ENCODE measurements at regions not wholly inside any gene's neighbourhood (a gene's known extent, or its start where the extent isn't known, plus 50 kb on each side); places are given as distances from the start of the nearest gene placed in this dataset.

DNA sequence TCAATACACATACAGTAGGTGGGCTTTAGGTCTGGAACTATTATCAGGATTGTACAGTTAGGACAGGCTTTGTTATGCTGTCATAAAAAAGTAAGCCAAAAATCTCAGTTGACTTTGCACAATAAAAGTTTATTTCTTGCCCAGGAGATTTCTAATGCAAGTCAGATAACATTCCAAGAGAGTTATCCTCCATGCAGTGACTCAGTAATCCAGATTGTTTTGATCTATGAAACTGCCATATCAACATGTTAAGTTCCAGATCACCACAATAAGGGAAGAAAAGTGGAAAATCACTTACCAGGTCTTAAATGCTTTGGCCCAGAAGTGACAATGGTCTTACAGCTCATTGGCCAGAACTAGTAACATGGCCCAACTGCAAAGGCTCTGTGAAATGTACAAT lies 636.2 kb upstream of the KLF12 start:
- Histone ChIP-seq H2AK5ac (ENCODE audit: low read depth, low read length) (no peak overlapping the region), H2BK5ac (ENCODE audit: low read depth, low read length) (no peak overlapping the region), H3K27ac (ENCODE audit: low read depth, low read length) (no peak overlapping the region), H3K4ac (replicated peaks; ENCODE audit: insufficient read length, low read depth, low read length) (no peak overlapping the region), H3K79me1 (ENCODE audit: low read depth, low read length) (no peaks in the 10 kb centered on the region), H3K23me2 (ENCODE audit: low read depth, low read length) (no peaks in the 10 kb centered on the region), H2BK15ac (ENCODE audit: low read length) (no peak overlapping the region), H4K8ac (ENCODE audit: extremely low read depth, insufficient read depth, low read length) (no peak overlapping the region), H4K91ac (replicated peaks; ENCODE audit: insufficient read length, low read length) (no peak overlapping the region), H3K9me3 (ENCODE audit: insufficient read depth in 2 of 2, low read depth in 1 of 2, low read length in 1 of 2) (no peaks in the 10 kb centered on the region), H3K14ac (ENCODE audit: insufficient read length) (no peak overlapping the region), H3K4me1 (replicated peaks in 1 of 4; ENCODE audit: control insufficient read depth in 3 of 4, insufficient read depth in 4 of 4, low read length in 3 of 4) (peaks cover 0 to 4% (median 0%) of the 10 kb centered on the region in 4 experiments; a peak in 1 of 7 replicates), H3K4me2 (ENCODE audit: insufficient read depth in 1 of 2, low read depth in 2 of 2, low read length in 2 of 2) (no peak overlapping the region), H3K36me3 (ENCODE audit: control insufficient read depth in 2 of 4, insufficient read depth in 4 of 4, low read length in 3 of 4) (no peaks in the 10 kb centered on the region; a peak in 1 of 8 replicates), H3K18ac (ENCODE audit: extremely low read depth, low read length) (no peak overlapping the region), H3K23ac (ENCODE audit: insufficient read length) (no peak overlapping the region), H3K4me3 (ENCODE audit: extremely low read depth in 1 of 4, insufficient read depth in 2 of 4, low read depth in 3 of 4, low read length in 4 of 4) (no peak overlapping the region), H3K27me3 (replicated peaks in 1 of 4; ENCODE audit: control insufficient read depth in 3 of 4, extremely low read depth in 1 of 4, insufficient read depth in 3 of 4, low read length in 3 of 4) (no peaks in the 10 kb centered on the region), H2BK20ac (ENCODE audit: low read length) (no peak overlapping the region), H4K5ac (ENCODE audit: insufficient read length, low read depth, low read length) (no peak overlapping the region), H3K79me2 (ENCODE audit: control insufficient read depth in 1 of 2, insufficient read depth in 2 of 2, low read length in 2 of 2) (no peaks in the 10 kb centered on the region), H3K56ac (replicated peaks; ENCODE audit: insufficient read length, low read depth, low read length) (no peak overlapping the region), H2AFZ (ENCODE audit: low read length) (no peak overlapping the region), H2BK12ac (ENCODE audit: low read depth, low read length) (no peak overlapping the region), H4K20me1 (replicated peaks in 1 of 2; ENCODE audit: control insufficient read depth in 1 of 2, insufficient read depth in 2 of 2, low read length in 2 of 2) (no peaks in the 10 kb centered on the region), H3K9ac (replicated peaks in 1 of 4; ENCODE audit: extremely low read depth in 1 of 4, low read depth in 3 of 4, low read length in 3 of 4) (no peak overlapping the region), H2BK120ac (replicated peaks; ENCODE audit: low read depth, low read length) (no peak overlapping the region)
- ChIA-PET CTCF (ENCODE audit: partially characterized antibody) (no interaction called here), POLR2A (ENCODE audit: partially characterized antibody) (no interaction called here)
- no peak for FAIRE-seq
- no peak for DNase-seq (ENCODE audit: low read depth in 1 of 2, low spot score in 2 of 2)
- TF ChIP-seq PHF8 (conservative IDR thresholded peaks at IDR 0.05; ENCODE audit: low read depth, low read length) = no peak
- TF ChIP-seq, protein P1, sequence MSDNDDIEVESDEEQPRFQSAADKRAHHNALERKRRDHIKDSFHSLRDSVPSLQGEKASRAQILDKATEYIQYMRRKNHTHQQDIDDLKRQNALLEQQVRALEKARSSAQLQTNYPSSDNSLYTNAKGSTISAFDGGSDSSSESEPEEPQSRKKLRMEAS (IDR thresholded peaks at IDR 0.05) = no peak
- no peak for TF ChIP-seq POU5F1 (IDR thresholded peaks at IDR 0.05; ENCODE audit: low read depth, low read length)
- no peak for TF ChIP-seq SP2 (IDR thresholded peaks at IDR 0.05; ENCODE audit: low read length)
- TF ChIP-seq JUND (IDR thresholded peaks at IDR 0.05; ENCODE audit: low read length) = no peak
- TF ChIP-seq CTBP2 (IDR thresholded peaks at IDR 0.05; ENCODE audit: borderline replicate concordance, insufficient read depth, insufficient read length, low read length) = no peak
- no peak for TF ChIP-seq GTF2F1 (IDR thresholded peaks at IDR 0.05; ENCODE audit: borderline replicate concordance, low read depth, low read length)
- TF ChIP-seq, protein P2, sequence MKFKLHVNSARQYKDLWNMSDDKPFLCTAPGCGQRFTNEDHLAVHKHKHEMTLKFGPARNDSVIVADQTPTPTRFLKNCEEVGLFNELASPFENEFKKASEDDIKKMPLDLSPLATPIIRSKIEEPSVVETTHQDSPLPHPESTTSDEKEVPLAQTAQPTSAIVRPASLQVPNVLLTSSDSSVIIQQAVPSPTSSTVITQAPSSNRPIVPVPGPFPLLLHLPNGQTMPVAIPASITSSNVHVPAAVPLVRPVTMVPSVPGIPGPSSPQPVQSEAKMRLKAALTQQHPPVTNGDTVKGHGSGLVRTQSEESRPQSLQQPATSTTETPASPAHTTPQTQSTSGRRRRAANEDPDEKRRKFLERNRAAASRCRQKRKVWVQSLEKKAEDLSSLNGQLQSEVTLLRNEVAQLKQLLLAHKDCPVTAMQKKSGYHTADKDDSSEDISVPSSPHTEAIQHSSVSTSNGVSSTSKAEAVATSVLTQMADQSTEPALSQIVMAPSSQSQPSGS (IDR thresholded peaks at IDR 0.05; ENCODE audit: low read length) = no peak
- no peak for TF ChIP-seq ASH2L (IDR thresholded peaks at IDR 0.05; ENCODE audit: low read length)
- TF ChIP-seq RBBP5 (IDR thresholded peaks at IDR 0.05; ENCODE audit: borderline replicate concordance, low read depth, low read length) = no peak
- no peak for TF ChIP-seq CHD2 (IDR thresholded peaks at IDR 0.05; ENCODE audit: low read length)
- TF ChIP-seq EP300 (IDR thresholded peaks at IDR 0.05; ENCODE audit: borderline replicate concordance in 1 of 2, low read depth in 2 of 2, low read length in 2 of 2) = no peak
- TF ChIP-seq CHD1 (IDR thresholded peaks at IDR 0.05; ENCODE audit: low read depth, low read length) = no peak
- TF ChIP-seq, protein P3, sequence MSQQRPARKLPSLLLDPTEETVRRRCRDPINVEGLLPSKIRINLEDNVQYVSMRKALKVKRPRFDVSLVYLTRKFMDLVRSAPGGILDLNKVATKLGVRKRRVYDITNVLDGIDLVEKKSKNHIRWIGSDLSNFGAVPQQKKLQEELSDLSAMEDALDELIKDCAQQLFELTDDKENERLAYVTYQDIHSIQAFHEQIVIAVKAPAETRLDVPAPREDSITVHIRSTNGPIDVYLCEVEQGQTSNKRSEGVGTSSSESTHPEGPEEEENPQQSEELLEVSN (IDR thresholded peaks at IDR 0.05) = no peak
